Fibroblast of lung (primary cell): ENCODE measurements at regions not wholly inside any gene's neighbourhood (a gene's known extent, or its start where the extent isn't known, plus 50 kb on each side); places are given as distances from the start of the nearest gene placed in this dataset.

Experiments used
- DNase-seq, 2 donors: peaks; one replicate each; pipeline versions ENCODE4 v3.0.0 to v3.0.0-alpha.2; 2010; ENCODE audit warnings: low read depth in 2 of 2
- H2AFZ ChIP-seq: 2 replicates; pipeline ENCODE4 v1.5.1; 2012; ENCODE audit warnings: low read length, control low read depth, inconsistent platforms
- H3K27ac ChIP-seq: 2 replicates; pipeline ENCODE4 v1.5.1; 2011; ENCODE audit warnings: low read length, control low read depth; ENCODE audit not compliant: insufficient read depth
- H3K27me3 ChIP-seq: 2 replicates; pipeline ENCODE4 v1.5.1; 2011; ENCODE audit warnings: mild to moderate bottlenecking, low read length; ENCODE audit not compliant: control insufficient read depth, insufficient read depth
- H3K36me3 ChIP-seq: 2 replicates; pipeline ENCODE4 v1.5.1; 2011; ENCODE audit warnings: low read length; ENCODE audit not compliant: control insufficient read depth, insufficient read depth
- H3K4me1 ChIP-seq: 2 replicates; pipeline ENCODE4 v1.5.1; 2011; ENCODE audit warnings: low read length; ENCODE audit not compliant: control insufficient read depth, insufficient read depth; ENCODE audit errors: extremely low read depth
- H3K4me2 ChIP-seq: 2 replicates; pipeline ENCODE4 v1.5.1; 2011; ENCODE audit warnings: low read length, control low read depth; ENCODE audit not compliant: insufficient read depth; ENCODE audit errors: extremely low read depth
- H3K4me3 ChIP-seq, 4 experiments: fragments of 200-600 bp in 1 of 4; sonication (generic) in 1 of 4; replicated peaks in 1 of 4; 2 replicates each; pipeline ENCODE4 v1.5.1; 2011 to 2016; ENCODE audit warnings: low read length in 4 of 4, low read depth in 3 of 4, mild to moderate bottlenecking in 3 of 4, control low read depth in 2 of 4, inconsistent platforms in 1 of 4, mixed read lengths in 1 of 4; ENCODE audit not compliant: insufficient read depth in 1 of 4; ENCODE audit errors: control extremely low read depth in 1 of 4
- H3K79me2 ChIP-seq: 2 replicates; pipeline ENCODE4 v1.5.1; 2012; ENCODE audit warnings: mild to moderate bottlenecking, low read length, inconsistent platforms; ENCODE audit not compliant: control insufficient read depth, insufficient read depth
- H3K9ac ChIP-seq: 2 replicates; pipeline ENCODE4 v1.5.1; 2011; ENCODE audit warnings: mild to moderate bottlenecking, low read length, control low read depth; ENCODE audit not compliant: insufficient read depth
- H3K9me3 ChIP-seq: 2 replicates; pipeline ENCODE4 v1.5.1; 2012; ENCODE audit warnings: low read depth, low read length; ENCODE audit not compliant: control insufficient read depth, insufficient read depth
- H4K20me1 ChIP-seq: 2 replicates; pipeline ENCODE4 v1.5.1; 2011; ENCODE audit warnings: low read length; ENCODE audit not compliant: control insufficient read depth, insufficient read depth; ENCODE audit errors: extremely low read depth
- EZH2 ChIP-seq: IDR thresholded peaks from 2 replicates; pipeline ENCODE4 v1.5.1; 2012; ENCODE audit warnings: low read length, control low read depth, mild to moderate bottlenecking; ENCODE audit errors: missing control alignments
- TF ChIP-seq, protein P1 (sequence below), 2 donors: IDR thresholded peaks in 1 of 2; conservative IDR thresholded peaks in 1 of 2; 1 replicate in 1 of 2; 2 replicates in 1 of 2; pipeline ENCODE4 v1.5.1; 2011 to 2012; ENCODE audit warnings: low read length in 2 of 2, control low read depth in 1 of 2, inconsistent platforms in 1 of 2, low read depth in 1 of 2, mild to moderate bottlenecking in 1 of 2

DNA sequence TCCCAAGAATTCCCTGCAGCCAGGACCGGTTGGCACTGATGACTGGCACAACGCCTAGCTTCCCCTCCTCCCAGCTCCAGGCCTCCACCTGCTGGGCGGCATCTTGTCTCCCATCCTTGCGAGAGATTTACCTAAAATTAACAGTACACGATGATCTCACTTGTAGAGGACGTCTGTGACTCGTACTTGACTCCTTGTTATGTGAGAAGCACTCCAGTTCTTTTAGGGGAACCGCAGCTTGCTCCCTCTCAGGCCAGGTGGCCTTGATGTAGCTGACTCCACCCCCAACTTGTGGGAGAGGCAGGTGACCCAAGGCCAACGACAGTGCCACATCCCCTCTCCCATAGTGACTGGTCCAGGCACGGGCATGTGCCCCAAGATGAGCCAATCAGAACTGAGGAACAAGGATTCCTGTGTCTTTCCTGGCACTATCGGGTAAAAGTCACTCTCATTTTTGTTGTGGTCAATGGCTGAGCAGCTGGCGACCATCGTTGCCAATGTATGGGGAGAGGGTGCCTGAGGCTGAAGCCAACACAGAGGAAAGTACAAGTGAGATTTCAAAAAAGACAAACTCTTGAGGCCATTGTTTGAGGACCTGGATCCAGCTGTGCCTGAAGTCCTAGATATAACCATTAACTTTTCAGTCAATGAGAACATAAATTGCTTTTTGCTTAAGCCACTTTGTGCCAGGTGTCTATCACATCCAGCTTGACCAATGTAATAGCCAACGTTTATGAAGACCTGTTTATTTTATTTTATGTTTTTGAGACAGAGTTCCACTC, 208.7 kb downstream of the RBM19 start:
- no peak for DNase-seq
- H2AFZ ChIP-seq: no peak overlapping the region

DNA sequence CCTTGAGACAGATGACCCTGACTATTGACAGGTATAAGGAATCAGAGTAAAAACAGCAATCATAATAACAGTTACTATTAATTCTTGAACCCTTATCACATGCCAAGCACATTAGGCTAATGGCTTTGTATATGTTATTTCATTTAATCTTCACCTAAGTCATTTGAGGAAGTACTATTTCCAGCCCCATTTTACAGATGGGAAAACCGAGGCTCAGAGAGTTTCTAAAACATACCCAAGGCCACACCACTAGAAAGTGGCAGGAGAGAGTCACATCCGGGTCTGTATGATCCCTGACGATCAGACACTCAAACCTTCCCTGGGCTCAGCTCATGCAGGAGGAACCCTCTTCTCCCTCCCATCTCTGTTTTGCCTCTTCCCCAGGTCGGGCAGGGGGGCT, 209.5 kb downstream of the RBM19 start:
- H3K4me2 ChIP-seq: no peak overlapping the region
- H2AFZ ChIP-seq: no peak overlapping the region
- DNase-seq: no peak
- no peaks in the 10 kb centered on the region for H3K27me3 ChIP-seq
- H3K4me3 ChIP-seq: no peak overlapping the region
- no peaks in the 10 kb centered on the region for H3K4me1 ChIP-seq
- TF ChIP-seq EZH2: no peak
- TF ChIP-seq, protein P1, sequence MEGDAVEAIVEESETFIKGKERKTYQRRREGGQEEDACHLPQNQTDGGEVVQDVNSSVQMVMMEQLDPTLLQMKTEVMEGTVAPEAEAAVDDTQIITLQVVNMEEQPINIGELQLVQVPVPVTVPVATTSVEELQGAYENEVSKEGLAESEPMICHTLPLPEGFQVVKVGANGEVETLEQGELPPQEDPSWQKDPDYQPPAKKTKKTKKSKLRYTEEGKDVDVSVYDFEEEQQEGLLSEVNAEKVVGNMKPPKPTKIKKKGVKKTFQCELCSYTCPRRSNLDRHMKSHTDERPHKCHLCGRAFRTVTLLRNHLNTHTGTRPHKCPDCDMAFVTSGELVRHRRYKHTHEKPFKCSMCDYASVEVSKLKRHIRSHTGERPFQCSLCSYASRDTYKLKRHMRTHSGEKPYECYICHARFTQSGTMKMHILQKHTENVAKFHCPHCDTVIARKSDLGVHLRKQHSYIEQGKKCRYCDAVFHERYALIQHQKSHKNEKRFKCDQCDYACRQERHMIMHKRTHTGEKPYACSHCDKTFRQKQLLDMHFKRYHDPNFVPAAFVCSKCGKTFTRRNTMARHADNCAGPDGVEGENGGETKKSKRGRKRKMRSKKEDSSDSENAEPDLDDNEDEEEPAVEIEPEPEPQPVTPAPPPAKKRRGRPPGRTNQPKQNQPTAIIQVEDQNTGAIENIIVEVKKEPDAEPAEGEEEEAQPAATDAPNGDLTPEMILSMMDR (conservative IDR thresholded peaks at IDR 0.05 in 1 of 2, IDR thresholded peaks at IDR 0.05 in 1 of 2; ENCODE audit: low read depth in 1 of 2, low read length in 2 of 2): no peak
- no peak overlapping the region for H3K27ac ChIP-seq
- no peaks in the 10 kb centered on the region for H3K36me3 ChIP-seq
- no peak overlapping the region for H3K9ac ChIP-seq
- no peaks in the 10 kb centered on the region for H4K20me1 ChIP-seq
- H3K9me3 ChIP-seq: no peaks in the 10 kb centered on the region
- no peaks in the 10 kb centered on the region for H3K79me2 ChIP-seq

More for the DNA sequence above, 208.7 kb downstream of the RBM19 start:
- H3K79me2 ChIP-seq: no peaks in the 10 kb centered on the region
- TF ChIP-seq, protein P1 (conservative IDR thresholded peaks at IDR 0.05 in 1 of 2, IDR thresholded peaks at IDR 0.05 in 1 of 2; ENCODE audit: low read depth in 1 of 2, low read length in 2 of 2): no peak
- no peak for TF ChIP-seq EZH2
- H3K9me3 ChIP-seq: no peaks in the 10 kb centered on the region
- no peaks in the 10 kb centered on the region for H3K4me1 ChIP-seq
- no peak overlapping the region for H3K27ac ChIP-seq
- no peak overlapping the region for H3K4me3 ChIP-seq
- no peaks in the 10 kb centered on the region for H3K27me3 ChIP-seq
- H4K20me1 ChIP-seq: no peaks in the 10 kb centered on the region
- no peaks in the 10 kb centered on the region for H3K36me3 ChIP-seq
- no peak overlapping the region for H3K4me2 ChIP-seq
- H3K9ac ChIP-seq: no peak overlapping the region

DNA sequence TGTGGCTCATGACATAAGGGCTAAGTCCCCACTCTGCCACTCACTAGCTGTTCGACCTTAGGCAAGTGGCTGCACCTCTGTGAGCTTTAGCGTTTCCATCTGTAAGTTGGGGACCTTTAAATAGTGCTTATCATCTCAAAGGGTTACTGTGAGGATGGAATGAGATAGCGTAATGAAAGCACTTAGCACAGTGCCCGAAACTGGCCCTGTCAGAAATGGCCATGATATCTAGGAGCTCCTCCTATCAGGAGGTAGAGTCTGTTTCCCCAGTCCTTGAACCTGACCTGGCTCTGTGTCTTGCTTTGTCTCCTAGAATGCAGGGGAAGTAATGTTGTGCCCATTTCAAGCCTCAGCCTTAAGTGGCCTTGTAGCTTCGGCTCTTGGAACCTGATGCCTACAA, 211.0 kb downstream of the RBM19 start:
- Histone ChIP-seq H3K27ac (no peak overlapping the region), H3K9ac (no peak overlapping the region), H3K27me3 (no peaks in the 10 kb centered on the region), H3K4me1 (no peaks in the 10 kb centered on the region), H3K4me2 (no peak overlapping the region), H4K20me1 (no peaks in the 10 kb centered on the region), H3K36me3 (no peaks in the 10 kb centered on the region), H2AFZ (no peak overlapping the region), H3K4me3 (no peak overlapping the region), H3K79me2 (no peaks in the 10 kb centered on the region), H3K9me3 (no peaks in the 10 kb centered on the region)
- TF ChIP-seq, protein P1 (conservative IDR thresholded peaks at IDR 0.05 in 1 of 2, IDR thresholded peaks at IDR 0.05 in 1 of 2; ENCODE audit: low read depth in 1 of 2, low read length in 2 of 2): no peak
- TF ChIP-seq EZH2: no peak
- DNase-seq: no peak
